HG03521 (cell line): ENCODE measurements at regions not wholly inside any gene's neighbourhood (a gene's known extent, or its start where the extent isn't known, plus 50 kb on each side); places are given as distances from the start of the nearest gene placed in this dataset.
"Not testable (repeated sequence)": the region's sequence is repeated elsewhere in the genome, so short reads cannot be mapped to it uniquely, and the experiment has no call there.

ENCODE experiments used
- ATAC-seq: cut with Tn5 transposase; IDR thresholded peaks from one replicate; pipeline ENCODE4 v1.9.1; 2021; ENCODE audit warnings: mild to moderate bottlenecking, moderate library complexity; ENCODE audit not compliant: unreplicated experiment

GRCh38 chrX:112946227-112946626 lies 105.6 kb upstream of the AMOT start:
- no peak for ATAC-seq

GRCh38 chrX:112945826-112946225 lies 105.2 kb upstream of the AMOT start:
- ATAC-seq: no peak

GRCh38 chrX:112941209-112941837 lies 100.7 kb upstream of the AMOT start:
- peak; percentile 86 for ATAC-seq

GRCh38 chrX:112935029-112935428 lies 94.4 kb upstream of the AMOT start:
- no peak for ATAC-seq

GRCh38 chrX:112931900-112932299 lies 91.3 kb upstream of the AMOT start:
- ATAC-seq: no peak

GRCh38 chrX:112931478-112931877 lies 90.8 kb upstream of the AMOT start:
- no peak for ATAC-seq

- not testable (repeated sequence) for ATAC-seq
These were observed 82.8 kb upstream of the AMOT start for GRCh38 chrX:112923381-112923780.

GRCh38 chrX:112913807-112914206 lies 73.2 kb upstream of the AMOT start:
- ATAC-seq: no peak

- no peak for ATAC-seq
These were observed 69.8 kb upstream of the AMOT start for GRCh38 chrX:112910418-112910817.

- no peak for ATAC-seq
These were observed 61.5 kb upstream of the AMOT start for GRCh38 chrX:112901869-112902725.

- ATAC-seq: no peak
These were observed 55.4 kb upstream of the AMOT start for GRCh38 chrX:112896051-112896450.
